GM19351 (cell line): ENCODE measurements at regions not wholly inside any gene's neighbourhood (a gene's known extent, or its start where the extent isn't known, plus 50 kb on each side); places are given as distances from the start of the nearest gene placed in this dataset.

Experiments used
- ATAC-seq: cut with Tn5 transposase; IDR thresholded peaks from one replicate; pipeline ENCODE4 v1.9.1; 2021; ENCODE audit warnings: mild to moderate bottlenecking, moderate library complexity; ENCODE audit not compliant: unreplicated experiment

GRCh38 chr3:95965704-95966336 is 848.6 kb upstream of the EPHA6 start:
- ATAC-seq: no peak

GRCh38 chr3:95971573-95971972 is 842.8 kb upstream of the EPHA6 start:
- no peak for ATAC-seq

GRCh38 chr3:95994338-95994737 is 820.1 kb upstream of the EPHA6 start:
- no peak for ATAC-seq

GRCh38 chr3:96000966-96001365 is 813.4 kb upstream of the EPHA6 start:
- ATAC-seq: no peak

- no peak for ATAC-seq
These were observed 806.7 kb upstream of the EPHA6 start for GRCh38 chr3:96007650-96008195.

- no peak for ATAC-seq
These were observed 801.5 kb upstream of the EPHA6 start for GRCh38 chr3:96012939-96013338.

GRCh38 chr3:96017556-96017955 is 796.8 kb upstream of the EPHA6 start:
- ATAC-seq: no peak

GRCh38 chr3:96022676-96023075 is 791.7 kb upstream of the EPHA6 start:
- no peak for ATAC-seq

- ATAC-seq: no peak
These were observed 786.7 kb upstream of the EPHA6 start for GRCh38 chr3:96027718-96028117.

GRCh38 chr3:96039632-96040031 is 774.8 kb upstream of the EPHA6 start:
- no peak for ATAC-seq

GRCh38 chr3:96059301-96059700 is 755.1 kb upstream of the EPHA6 start:
- no peak for ATAC-seq

GRCh38 chr3:96069065-96069464 is 745.3 kb upstream of the EPHA6 start:
- no peak for ATAC-seq

- ATAC-seq: no peak
These were observed 743.7 kb upstream of the EPHA6 start for GRCh38 chr3:96070678-96071077.

- ATAC-seq: no peak
These were observed 743.3 kb upstream of the EPHA6 start for GRCh38 chr3:96071097-96071496.

GRCh38 chr3:96072226-96072625 is 742.2 kb upstream of the EPHA6 start:
- ATAC-seq: no peak

GRCh38 chr3:96083610-96084009 is 730.8 kb upstream of the EPHA6 start:
- ATAC-seq: no peak

GRCh38 chr3:96086018-96086417 is 728.4 kb upstream of the EPHA6 start:
- ATAC-seq: no peak

- no peak for ATAC-seq
These were observed 713.3 kb upstream of the EPHA6 start for GRCh38 chr3:96101006-96101560.

- ATAC-seq: no peak
These were observed 707.7 kb upstream of the EPHA6 start for GRCh38 chr3:96106701-96107100.
